ENCODE measurements at regions not wholly inside any gene's neighbourhood (a gene's known extent, or its start where the extent isn't known, plus 50 kb on each side); places are given as distances from the start of the nearest gene placed in this dataset.
A peak's percentile ranks its signal among the peaks of the same experiment; 100 is the strongest.

DNA sequence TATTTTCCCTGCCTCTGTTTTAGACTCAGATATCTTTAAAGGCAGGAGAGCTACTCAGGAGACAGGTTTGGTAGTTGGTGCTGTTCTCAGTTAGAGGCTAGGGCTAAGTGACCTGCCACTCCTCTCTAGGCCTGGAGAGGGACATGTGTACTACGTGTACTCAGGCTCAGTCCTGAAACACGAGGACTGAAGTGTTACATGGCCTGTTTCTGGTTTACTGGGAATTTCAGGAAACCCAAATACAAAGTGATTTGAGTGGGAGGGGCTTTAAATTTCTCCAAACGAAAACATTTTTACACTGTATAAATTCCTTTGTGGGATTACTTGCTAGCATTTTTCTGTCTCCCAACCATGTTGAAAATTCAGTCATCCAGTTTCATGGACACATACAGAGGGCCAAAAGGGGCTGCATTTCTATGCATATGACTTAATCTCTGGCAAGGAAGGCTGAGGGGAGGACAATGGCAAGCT is 343.3 kb downstream of the CYP26B1 start:
- Mint-ChIP-seq H3K27me3 (peaks cover 2% of the 10 kb centered on the region), H3K4me1 (ENCODE audit: low read depth) (no peaks in the 10 kb centered on the region), H3K9me3 (no peaks in the 10 kb centered on the region), H3K4me3 (no peak overlapping the region), H3K36me3 (ENCODE audit: low read depth) (no peaks in the 10 kb centered on the region), H3K27ac (no peak overlapping the region)
- intact Hi-C loops (cut with micrococcal nuclease): no loop called here
- TF ChIP-seq, protein P1, sequence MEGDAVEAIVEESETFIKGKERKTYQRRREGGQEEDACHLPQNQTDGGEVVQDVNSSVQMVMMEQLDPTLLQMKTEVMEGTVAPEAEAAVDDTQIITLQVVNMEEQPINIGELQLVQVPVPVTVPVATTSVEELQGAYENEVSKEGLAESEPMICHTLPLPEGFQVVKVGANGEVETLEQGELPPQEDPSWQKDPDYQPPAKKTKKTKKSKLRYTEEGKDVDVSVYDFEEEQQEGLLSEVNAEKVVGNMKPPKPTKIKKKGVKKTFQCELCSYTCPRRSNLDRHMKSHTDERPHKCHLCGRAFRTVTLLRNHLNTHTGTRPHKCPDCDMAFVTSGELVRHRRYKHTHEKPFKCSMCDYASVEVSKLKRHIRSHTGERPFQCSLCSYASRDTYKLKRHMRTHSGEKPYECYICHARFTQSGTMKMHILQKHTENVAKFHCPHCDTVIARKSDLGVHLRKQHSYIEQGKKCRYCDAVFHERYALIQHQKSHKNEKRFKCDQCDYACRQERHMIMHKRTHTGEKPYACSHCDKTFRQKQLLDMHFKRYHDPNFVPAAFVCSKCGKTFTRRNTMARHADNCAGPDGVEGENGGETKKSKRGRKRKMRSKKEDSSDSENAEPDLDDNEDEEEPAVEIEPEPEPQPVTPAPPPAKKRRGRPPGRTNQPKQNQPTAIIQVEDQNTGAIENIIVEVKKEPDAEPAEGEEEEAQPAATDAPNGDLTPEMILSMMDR (IDR thresholded peaks at IDR 0.05): no peak
- ChIA-PET POLR2A (no interaction called here), CTCF (no interaction called here)
- ATAC-seq: no peak
- no peak for DNase-seq

DNA sequence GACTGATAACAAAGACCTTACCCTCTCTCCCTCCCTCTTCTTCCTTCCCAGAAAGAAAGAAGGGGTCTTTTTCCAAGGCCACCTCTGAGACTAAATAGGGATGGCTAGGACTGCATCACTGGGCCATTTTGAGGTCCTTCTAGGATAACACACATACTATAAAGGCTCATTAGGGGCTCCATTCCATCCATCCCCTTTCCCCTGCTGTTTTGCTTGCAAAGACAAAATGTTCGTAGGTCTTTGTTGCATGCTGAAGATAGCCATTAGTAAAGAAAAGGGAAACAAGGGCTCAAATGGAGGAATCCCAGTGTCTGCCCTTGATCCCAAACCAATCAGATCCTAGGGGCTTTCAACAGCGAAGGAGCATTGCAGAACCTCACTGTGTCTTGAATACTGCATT is 344.3 kb downstream of the CYP26B1 start:
- H3K9me3 Mint-ChIP-seq: no peaks in the 10 kb centered on the region
- TF ChIP-seq, protein P1 (IDR thresholded peaks at IDR 0.05): no peak
- H3K4me1 Mint-ChIP-seq (ENCODE audit: low read depth): no peaks in the 10 kb centered on the region
- H3K36me3 Mint-ChIP-seq (ENCODE audit: low read depth): no peaks in the 10 kb centered on the region
- ChIA-PET POLR2A (no interaction called here), CTCF (no interaction called here)
- H3K27ac Mint-ChIP-seq: no peak overlapping the region
- peaks cover 2% of the 10 kb centered on the region for H3K27me3 Mint-ChIP-seq
- ATAC-seq (no peak), DNase-seq (no peak)
- intact Hi-C loops (cut with micrococcal nuclease): no loop called here
- no peak overlapping the region for H3K4me3 Mint-ChIP-seq

DNA sequence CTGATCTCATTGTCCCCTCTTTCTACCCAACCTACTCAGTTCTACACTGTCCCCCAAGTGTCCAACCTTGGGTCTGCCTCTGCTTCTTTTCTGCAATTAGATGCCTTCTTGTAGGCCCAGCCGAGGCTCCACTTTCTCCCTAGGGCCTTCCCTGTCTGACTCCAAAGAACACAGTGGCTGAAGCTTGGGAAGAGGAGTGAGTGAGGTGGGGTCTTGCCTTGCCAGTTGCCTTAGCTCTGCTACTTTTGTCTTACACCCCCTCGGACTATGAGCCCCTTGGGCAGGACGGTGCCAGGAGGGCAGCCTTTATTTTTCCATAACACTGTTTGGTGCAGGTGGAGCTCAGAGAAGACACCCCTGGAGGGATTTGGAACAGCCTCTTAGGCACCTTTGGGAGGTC is 345.1 kb downstream of the CYP26B1 start:
- no peak overlapping the region for H3K4me3 Mint-ChIP-seq
- CTCF ChIA-PET: interaction anchor here (1.0 kb wide), 1 partner anchor 346 kb away, joined by 3 read pairs; no protein-coding TSS in a partner anchor

DNA sequence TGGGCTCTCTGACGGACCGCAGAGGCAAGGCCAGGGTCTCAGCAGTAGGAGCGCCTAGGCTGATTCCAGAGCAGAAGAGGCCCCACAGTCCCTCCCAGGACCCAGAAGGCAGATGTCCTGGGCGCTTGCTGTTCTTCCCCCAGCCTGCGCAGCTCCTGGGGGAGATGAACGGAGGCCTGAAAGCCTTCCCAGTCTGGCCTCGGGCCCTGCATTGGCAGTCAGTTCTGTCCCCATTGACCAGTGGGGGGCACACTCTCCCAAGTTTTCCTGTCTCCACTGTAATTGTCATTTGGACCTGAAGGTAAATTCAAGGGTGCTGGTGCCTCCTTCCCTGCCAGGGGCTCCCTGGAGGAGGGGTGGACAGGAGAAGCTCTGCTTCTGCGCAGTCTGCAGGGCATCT is 345.7 kb downstream of the CYP26B1 start:
- intact Hi-C loops (cut with micrococcal nuclease): no loop called here
- H3K36me3 Mint-ChIP-seq (ENCODE audit: low read depth): no peaks in the 10 kb centered on the region
- POLR2A ChIA-PET: no interaction called here
- H3K4me1 Mint-ChIP-seq (ENCODE audit: low read depth): no peaks in the 10 kb centered on the region
- H3K27me3 Mint-ChIP-seq: peaks cover 2% of the 10 kb centered on the region
- H3K4me3 Mint-ChIP-seq: no peak overlapping the region
- peak; percentile 10 for DNase-seq
- TF ChIP-seq, protein P1 (IDR thresholded peaks at IDR 0.05): no peak
- ATAC-seq: no peak
- H3K9me3 Mint-ChIP-seq: no peaks in the 10 kb centered on the region
- CTCF ChIA-PET: interaction anchor here (1.0 kb wide), 1 partner anchor 346 kb away, joined by 3 read pairs; no protein-coding TSS in a partner anchor
- H3K27ac Mint-ChIP-seq: no peak overlapping the region

More for the DNA sequence above, 345.1 kb downstream of the CYP26B1 start:
- Mint-ChIP-seq H3K36me3 (ENCODE audit: low read depth) (no peaks in the 10 kb centered on the region), H3K4me1 (ENCODE audit: low read depth) (no peaks in the 10 kb centered on the region), H3K9me3 (no peaks in the 10 kb centered on the region), H3K27ac (no peak overlapping the region), H3K27me3 (peaks cover 2% of the 10 kb centered on the region)
- TF ChIP-seq, protein P1 (IDR thresholded peaks at IDR 0.05): no peak
- ATAC-seq (no peak), DNase-seq (no peak)
- POLR2A ChIA-PET: no interaction called here
- intact Hi-C loops (cut with micrococcal nuclease): no loop called here

DNA sequence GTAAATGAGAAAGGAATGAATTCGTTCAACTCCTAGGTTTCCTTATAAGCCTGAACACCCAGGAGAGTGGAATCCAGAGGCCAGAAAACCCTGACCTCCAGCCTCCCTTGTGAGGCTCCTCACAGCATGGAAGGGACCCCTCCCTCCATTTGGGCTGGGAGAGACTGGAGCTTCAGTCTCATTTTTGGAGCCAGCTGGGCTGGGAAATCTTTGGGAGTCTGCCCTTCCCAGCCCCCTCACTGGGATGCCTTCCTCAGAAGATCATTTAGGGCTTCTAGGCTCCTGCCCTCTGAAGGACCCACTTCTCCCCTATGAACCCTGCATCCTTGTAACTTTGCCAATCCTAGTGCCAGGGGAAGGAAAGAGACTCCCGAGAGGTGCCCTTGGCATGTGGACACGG is 346.1 kb downstream of the CYP26B1 start:
- H3K27ac Mint-ChIP-seq: no peak overlapping the region
- H3K9me3 Mint-ChIP-seq: no peaks in the 10 kb centered on the region
- H3K4me1 Mint-ChIP-seq (ENCODE audit: low read depth): no peaks in the 10 kb centered on the region
- ATAC-seq (no peak), DNase-seq (no peak)
- ChIA-PET POLR2A (no interaction called here), CTCF (no interaction called here)
- peaks cover 2% of the 10 kb centered on the region for H3K27me3 Mint-ChIP-seq
- H3K36me3 Mint-ChIP-seq (ENCODE audit: low read depth): no peaks in the 10 kb centered on the region
- H3K4me3 Mint-ChIP-seq: no peak overlapping the region
- TF ChIP-seq, protein P1 (IDR thresholded peaks at IDR 0.05): no peak
- intact Hi-C loops (cut with micrococcal nuclease): no loop called here
